Smooth muscle cell of the brain vasculature (primary cell): ENCODE measurements at regions not wholly inside any gene's neighbourhood (a gene's known extent, or its start where the extent isn't known, plus 50 kb on each side); places are given as distances from the start of the nearest gene placed in this dataset.
"Not testable (repeated sequence)": the region's sequence is repeated elsewhere in the genome, so short reads cannot be mapped to it uniquely, and the experiment has no call there.

Experiments
- DNase-seq: peaks from one replicate; pipeline ENCODE4 v3.0.0-alpha.2; 2012; ENCODE audit warnings: low read depth, low spot score

DNA sequence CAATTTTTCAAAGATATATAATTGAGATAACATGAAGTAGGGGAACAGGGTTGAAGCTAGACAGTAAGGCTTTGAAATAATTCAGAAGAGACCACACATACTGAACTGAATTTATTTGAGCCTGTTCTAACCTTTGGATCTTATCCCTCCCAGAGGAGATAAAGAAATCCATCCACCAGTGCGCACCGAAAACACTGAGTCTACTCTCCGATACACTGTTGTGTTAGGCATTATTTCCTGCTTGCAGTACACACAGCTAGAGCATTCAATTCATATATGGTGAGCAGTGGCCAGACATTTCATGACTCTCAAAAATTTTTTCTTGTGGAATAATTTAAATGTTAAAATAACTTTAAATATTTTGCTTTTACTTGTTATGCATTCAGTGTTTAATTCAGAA, 342.7 kb downstream of the GPD2 start:
- no peak for DNase-seq

DNA sequence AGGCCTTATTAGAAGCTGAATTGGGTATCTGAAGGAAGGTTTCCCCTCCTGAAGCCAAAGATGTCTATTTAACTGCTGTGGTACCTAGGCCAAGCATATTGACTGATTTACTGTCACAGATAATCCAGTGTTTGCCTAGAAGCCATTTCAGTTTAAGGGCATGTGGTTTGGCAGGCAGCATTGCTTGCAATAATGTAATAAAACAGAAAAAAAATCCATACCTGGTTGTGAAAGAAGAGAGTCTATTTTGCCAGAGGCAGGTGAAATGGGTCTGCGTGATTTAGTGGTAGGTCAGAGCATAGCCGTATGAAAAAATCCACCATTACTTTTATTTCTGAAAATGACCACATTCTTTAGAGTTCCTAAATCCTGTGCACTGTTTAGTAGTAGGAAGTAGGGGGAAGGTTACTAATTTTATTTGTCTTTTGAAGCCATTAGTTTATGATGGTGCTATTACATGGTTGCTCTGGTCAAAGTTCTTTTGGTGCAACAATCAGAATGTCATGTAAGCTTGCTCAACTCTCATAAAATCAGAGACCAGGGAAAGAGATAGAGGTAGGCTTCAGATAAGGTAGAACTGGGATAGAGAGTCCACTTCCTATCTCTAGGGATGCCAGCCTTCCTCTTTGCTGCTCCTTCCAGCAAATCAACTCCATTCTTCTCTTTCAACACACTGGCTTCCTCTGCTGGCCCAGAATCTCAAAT, 343.4 kb downstream of the GPD2 start:
- no peak for DNase-seq

DNA sequence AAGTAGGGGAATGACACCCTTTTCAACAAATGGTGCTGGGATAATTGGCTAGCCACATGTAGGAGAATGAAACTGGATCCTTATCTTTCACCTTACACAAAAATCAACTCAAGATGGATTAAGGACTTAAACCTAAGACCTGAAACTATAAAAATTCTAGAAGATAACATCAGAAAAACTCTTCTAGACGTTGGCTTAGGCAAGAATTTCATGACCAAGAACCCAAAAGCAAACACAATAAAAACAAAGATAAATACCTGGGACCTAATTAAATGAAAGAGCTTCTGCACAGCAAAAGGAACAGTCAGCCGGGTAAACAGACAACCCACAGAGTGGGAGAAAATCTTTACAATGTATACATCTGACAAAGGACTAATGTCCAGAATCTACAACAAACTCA, 345.5 kb downstream of the GPD2 start:
- not testable (repeated sequence) for DNase-seq

DNA sequence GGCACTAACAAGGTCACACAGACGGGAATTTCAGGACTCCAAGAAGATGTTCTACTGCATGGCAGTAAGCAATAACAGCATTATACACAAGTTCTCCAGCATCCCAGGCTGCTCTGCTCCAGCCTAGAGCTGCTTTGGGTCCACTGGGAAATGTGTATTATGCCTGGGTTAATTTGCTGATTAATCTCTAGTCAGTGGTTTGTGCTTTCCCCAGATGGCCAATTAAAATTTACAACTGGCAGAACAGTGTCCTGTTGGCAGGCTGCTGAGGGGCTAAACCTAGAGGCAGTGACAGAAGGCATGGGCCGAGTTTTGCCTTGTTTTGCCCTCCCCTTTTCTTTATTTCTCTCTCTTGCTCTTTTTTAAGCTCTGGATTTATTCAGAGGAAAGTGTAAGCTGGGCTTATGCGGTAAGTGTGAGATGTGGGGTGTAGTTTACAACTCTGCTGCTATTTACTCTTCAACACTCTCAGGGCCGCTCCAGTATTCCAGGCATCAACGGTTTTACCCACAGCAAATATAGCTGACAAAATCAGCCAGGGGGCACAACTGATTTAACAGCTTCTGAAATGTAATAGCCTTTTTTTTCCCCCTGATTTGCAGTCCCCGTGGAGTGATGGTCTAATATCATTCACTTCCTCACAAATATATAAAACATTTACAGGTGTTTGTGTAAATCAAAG, 348.0 kb downstream of the GPD2 start:
- DNase-seq = no peak

DNA sequence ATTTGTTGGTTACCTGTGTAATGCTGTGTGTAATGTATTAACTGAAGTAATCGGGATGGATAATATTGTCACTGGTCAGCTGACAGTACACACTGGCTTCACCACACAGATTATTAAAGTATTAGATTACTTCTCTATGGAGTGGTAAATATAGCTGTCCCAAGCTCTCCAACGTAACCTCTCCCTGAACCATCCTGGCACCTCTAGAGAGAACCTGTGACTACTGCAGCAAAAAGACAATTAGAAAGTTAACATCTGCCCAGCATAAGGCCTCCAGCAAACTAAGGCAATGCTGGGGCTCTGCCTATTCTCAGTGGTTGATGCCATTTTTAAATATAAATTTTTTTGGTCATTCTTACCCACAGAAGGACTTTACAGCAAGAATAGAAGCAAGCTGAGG, 351.3 kb downstream of the GPD2 start:
- no peak for DNase-seq

DNA sequence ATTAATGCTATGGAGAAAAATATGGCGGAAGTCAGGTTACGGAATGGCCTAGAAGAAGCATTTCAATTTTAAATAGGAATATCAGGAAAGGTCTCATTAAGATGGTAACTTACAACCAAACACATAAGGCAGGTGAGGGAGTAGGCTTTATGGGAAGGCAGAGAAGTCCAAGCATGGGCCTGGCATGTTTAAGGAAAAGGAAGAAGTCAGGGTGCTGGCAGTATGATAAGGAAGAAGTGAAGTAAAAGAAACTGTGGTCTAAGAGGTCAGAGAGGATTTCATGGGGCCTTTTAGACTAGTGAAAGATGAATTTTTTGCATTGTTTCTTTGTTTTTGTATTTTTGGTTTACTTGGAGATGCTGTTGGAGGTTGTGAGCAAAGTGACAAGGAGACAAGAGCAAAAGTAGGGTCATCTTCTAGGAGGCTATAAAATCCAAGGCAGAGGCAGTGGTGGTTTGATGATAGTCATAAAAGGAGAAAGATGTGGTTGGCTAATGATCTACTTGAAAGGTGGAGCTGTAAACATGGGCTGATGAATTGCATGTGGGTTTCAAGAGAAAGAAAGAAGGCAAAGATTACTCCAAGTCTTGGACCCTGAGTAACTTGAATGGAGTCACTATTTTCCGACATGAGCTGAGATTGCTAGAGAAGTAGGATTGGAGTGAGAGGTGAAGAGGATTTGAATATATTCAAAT, 354.3 kb downstream of the GPD2 start:
- DNase-seq = no peak

DNA sequence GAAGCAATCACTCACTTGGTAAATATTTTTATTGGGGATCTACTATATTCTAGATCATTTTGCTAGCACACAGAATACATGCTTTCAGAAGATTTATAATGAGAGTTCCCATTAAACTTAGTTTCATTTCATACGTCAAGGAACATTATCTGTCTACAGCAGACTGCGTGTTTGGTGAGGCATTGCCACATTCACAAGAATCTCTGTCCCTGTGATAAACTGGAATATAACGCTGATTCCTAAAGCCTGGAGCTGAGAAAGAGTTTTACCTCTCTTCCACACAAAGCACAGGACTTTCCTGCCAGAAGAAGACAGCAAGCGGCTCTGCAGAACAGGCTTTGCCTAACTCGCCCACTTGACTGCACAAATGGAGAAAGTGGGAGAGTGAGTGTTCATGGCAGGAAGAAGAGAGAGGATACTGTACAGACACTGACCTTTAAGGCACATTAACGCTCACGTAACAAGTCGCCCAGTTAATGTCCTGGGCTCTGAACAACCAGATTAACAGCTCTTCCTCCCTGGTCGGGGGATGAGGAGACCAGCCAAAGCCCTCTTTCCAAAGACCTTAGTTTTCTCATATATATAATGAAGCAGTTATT, 356.2 kb downstream of the GPD2 start:
- no peak for DNase-seq

DNA sequence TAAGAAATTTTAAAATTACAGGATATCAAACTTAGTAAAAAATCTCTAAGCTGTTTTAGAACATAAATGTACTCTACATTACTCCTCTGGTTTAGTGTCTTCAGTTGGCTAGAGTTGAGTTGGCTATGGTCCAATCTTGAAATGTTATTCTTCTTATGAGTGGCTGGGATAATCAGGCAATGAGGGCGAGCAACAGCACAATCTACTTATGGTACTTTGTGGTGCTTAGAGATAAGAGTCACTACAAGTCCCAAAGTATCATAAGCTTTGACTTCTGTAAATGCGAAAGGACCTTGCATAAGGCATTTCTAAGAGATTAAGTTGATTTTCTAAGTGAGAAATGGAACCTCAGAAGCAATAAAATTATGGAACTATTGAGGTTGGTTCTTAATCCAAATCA, 361.7 kb downstream of the GPD2 start:
- DNase-seq = no peak

DNA sequence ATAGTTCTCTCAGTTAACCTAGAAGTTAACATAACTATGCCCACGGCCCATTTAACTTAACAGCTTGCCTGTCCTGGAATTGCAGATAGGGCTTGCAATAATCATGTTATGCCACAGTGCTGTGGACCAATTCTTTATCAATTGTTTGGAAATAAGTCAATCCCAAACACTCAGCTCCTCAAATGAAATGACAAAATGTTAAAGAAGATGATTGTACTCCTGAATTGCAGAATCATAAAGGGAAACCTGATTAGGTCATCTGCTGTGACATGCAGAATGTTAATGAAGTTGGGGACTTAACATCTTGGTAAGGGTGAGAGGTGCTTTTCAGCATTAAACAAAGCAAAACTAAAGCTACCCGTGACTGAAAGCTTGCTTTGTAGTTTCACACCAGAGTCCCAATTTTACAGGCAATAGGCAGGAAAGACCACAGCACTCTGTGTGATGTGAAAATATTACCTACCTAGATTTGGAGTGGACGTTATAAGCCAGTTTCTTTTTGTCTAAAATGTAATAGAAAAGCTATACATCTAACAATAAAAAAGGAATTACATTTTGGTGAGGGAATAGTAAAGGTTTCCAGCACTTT, 364.0 kb downstream of the GPD2 start:
- DNase-seq = no peak

DNA sequence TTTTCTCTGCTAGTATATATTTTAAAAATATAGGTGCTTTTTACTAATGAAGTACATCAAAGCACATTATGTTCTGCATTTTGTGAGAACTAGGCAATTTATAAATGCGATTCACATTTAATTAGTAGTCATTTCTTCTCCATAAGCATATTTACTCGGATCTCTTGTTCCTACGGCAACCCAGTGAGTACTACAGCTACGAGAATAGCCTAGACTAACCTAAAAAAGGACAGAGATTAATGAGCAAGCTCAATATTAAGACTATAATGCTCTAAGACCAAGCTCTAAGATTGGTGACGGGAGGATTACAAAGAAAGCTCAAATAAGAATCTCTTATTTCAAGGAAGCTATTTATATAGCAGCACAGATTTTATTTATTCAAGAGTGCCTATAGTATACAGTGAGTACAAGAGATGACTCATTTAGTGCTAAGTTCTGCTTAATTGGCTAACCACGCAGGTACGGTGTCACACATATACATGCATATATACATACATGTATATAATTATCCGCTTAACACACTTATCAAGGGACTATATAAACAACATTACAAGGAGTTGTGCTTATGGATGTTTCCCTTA, 364.7 kb downstream of the GPD2 start:
- no peak for DNase-seq

DNA sequence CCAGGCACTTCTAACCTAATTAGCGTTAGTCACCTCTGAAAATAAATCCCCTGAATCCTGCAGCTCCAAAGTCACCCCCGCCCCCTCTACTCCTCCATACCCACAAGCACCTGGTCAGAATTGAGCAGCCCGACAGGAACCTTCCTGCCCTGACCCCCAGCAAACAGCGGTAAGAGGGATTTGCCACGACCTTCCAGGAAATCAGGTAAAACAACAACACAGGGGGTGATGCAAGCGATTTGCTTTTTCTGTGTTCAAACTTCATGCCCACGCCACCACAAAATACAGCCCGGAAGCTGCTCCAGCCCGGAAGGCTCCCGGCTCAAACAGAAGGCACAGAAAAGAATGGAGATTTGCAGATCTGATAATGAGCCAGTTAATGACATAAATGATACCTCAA, 367.1 kb downstream of the GPD2 start:
- no peak for DNase-seq

DNA sequence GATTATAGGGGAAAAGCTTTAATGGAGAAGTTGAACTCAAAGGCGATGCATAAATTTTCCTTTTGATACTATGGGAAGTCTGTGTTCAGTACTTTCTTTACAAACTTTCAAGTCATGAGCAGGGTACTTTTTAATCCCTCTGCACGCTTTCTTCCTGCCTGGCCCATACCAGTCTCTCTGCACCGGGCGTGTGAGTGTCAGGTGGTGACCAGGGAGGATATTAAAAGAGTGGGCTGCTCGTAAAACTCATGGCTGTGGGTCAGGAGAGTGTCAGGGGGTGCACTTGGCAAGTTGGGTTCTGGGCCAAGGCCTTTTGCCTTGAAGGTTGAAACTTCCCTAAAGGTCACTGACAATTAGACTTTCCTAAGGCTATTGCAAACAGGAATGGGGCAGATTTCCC, 367.8 kb downstream of the GPD2 start:
- no peak for DNase-seq

DNA sequence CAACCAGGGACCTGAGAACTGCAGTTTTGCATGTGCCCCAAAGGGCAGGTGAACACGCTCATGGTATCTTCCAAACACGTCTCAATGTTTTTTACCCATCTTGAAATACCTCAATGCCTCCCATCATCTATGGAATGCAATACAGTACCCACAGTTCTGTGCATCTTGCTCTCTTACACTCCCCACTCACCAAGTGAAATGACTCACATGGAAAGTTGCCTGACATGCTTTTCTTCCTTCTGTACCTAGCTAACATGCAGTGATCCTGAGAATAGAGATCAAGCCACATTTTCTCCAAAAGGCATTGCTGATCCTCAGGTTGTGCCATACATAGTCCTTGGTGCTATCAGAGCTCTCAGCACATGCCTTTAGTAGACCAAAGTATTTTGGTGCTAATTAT, 373.9 kb downstream of the GPD2 start:
- no peak for DNase-seq

DNA sequence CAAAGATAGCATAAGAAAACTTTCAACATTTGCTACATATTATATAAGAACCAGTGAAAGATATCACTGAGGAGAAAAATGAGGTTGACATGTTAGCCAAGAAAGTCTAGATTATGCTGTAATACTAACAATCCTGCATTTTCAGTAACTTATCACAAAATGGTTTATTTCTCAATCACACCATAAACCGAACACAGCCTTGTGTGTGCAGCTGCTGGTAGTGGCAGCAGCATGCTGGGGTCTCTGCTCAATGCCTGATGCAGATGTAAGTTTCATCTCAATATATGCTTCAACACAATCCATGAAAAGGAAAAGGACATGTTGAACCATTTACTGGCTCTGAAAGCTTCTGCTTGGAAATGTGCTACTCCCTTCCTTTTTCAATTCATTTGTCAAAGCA, 376.3 kb downstream of the GPD2 start:
- DNase-seq = no peak

DNA sequence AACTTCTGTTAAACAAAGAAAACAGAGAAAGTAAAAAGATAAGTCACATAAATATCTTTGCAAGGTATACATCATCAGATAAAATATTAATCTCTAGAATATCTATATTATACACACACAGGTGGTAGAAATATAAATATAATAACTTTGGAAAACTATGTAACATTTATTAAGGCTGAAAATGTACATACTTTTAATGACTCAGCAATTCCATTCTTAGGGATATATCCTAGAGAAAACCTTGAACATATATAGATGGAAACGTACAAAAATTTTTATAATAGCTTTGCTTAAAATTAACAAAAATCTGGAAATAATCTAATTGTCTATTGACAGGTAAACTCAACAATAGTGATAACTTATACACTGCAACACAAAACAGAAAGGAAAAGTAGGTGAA, 381.3 kb downstream of the GPD2 start:
- no peak for DNase-seq

DNA sequence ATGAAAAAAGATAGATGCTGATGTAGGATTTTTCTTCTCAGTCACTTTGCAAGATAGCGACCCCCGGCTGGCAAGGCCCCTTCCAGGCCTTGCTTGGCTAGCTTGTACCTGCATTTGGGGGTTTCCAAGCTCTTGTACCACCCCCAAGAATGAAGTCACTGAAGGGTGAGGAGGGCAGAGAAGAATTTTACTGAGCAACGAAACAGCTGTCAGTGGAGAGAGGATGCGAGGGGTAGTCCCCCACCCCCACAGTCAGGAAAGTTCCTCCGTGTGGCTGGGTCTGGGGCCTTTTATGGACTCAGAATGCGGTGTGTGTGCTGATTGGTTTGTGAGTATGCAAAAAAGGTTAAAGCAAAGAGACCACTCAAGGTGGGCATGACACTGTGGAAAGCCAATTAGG, 382.0 kb downstream of the GPD2 start:
- no peak for DNase-seq

DNA sequence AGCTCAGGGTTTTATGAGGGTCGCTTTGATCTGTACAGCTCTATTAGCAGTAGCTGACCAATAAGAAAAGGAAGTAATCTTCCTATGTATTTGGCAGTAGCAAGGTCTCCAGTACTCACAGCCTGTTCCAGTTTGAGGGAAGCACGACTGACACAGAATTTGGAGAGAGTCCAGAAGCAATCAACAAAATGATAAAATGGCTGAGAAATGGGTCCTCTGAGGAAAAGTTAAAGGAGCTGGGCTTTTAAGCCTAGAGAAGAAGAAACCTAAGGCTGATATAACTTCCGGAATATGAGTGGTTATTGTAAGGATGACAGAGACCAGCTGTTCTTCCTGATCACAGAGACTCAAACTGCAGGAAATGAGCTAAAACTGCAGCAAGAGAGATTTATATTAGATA, 382.8 kb downstream of the GPD2 start:
- no peak for DNase-seq

DNA sequence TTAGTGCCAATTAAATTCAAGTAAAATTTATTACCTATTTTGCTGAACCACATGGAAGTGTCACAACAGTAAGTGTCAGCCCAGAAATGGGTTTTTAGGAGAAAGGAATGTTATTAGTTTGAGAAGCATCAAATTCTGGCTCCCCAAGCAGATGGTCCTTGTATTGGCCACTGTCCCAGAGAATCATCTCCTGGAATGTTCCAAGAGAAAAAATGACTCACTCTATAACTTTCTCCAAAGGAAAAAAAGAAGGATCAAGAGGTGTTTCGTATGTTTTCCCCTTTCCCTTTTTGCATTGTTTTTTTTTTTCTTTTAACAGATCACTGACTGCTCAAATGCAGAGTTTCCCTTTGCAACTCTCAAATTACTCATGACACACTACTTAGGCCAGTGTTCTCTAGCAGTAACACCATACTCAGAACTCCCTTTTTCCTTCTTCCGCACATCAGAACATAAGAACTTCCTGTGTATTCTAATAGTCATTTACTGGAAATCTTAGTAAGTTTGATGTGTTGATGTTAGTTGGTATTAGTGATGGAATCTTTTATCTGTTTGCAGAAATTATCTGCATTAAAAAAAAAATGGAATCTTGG, 390.3 kb downstream of the GPD2 start:
- peak; percentile 33 for DNase-seq

DNA sequence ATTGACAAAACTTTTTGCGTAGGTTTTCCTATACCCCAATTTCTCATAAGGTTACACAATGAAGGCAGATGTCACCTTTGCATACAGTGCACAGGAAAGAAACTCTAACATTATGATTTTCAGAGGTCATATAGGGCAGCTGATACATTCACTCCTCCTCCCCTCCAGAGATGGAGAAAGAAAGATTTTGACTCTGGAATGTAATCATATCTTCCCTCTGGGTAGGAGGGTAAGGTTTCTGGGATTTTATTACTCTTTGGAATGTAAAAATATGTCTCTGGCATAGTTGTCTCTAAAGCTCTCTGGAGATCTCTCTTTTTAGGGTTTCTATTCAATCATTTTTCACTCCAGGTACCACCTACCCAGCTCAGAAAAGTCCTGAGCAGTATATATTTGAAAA, 398.3 kb downstream of the GPD2 start:
- no peak for DNase-seq

DNA sequence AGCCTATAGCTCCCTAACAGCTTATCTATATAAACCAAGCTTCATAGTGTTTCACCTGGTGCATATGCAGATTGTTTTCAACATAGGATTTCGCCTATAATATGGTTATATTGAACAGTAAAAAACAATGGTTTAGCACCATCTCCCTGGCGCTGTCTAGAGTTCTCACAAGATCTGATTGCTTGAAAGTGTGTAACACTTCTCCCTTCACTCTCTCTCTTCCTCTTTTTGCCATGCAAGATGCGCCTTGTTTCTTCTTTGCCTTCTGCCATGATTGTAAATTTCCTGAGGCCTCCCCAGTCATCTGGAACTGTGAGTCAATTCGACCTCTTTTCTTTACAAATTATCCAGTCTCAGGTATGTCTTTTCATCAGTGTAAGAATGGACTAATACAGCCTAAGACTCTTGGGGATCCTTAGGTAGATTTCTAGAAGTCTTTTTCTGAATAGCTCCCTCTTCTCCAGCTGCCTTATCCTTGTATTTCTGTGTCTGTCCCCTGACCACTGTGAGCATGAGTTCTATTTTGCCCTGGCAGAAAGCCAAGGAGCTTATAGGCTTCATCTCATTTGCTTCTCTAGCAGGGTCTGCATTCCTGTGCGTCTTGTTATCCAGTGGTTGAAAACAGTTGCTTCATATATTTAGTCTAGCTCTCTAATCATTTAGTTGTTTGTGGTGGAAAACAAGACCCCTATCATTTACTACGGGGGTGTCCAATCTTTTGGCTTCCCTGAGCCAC, 401.6 kb downstream of the GPD2 start:
- DNase-seq = no peak

DNA sequence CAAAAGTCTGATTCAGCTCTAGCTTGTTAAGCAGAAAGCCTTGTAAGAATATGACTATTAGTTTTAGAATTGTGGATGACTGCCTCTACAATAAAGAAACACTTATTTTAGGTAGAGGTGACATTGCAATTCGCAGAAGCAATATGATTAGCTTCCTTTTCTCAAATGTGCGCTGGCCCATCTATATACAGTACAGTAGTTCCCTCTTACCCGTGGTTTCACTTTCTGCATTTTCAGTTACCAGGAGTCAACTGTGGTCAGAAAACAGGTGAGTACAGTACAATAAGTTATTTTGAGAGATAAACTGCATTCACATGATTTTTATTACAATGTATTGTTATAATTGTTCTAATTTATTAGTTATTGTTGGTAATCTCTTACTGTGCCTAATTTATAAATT, 405.1 kb downstream of the GPD2 start:
- DNase-seq = no peak
